ENCODE measurements at regions not wholly inside any gene's neighbourhood (a gene's known extent, or its start where the extent isn't known, plus 50 kb on each side); places are given as distances from the start of the nearest gene placed in this dataset.

DNA sequence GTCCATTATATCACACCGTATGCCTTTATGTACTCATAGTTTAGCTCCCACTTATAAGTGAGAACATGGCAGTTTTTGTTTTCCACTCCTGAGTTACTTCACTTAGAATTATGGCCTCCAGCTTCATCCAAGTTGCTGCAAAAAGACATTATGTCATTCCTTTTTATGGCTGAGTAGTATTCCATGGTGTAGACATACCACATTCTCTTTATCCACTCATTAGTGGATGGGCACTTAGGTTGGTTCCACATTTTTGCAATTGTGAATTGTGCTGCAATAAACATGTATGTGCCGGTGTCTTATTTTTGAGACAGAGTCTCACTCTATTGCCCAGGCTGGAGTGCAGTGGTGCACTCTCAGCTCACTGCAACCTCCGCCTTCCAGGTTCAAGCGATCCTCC lies 74.1 kb upstream of the IQSEC1 start:
- intact Hi-C loops (cut with micrococcal nuclease; ENCODE audit: unreplicated experiment) (no loop called here), in situ Hi-C loops (cut with MboI) (no loop called here)
- H3K27me3 ChIP-seq (replicated peaks in 1 of 2; ENCODE audit: control insufficient read depth in 2 of 2, insufficient read depth in 2 of 2, low read length in 1 of 2): no peaks in the 10 kb centered on the region
- 53% methylated on average over 4 of the region's 4 CpGs for WGBS (ENCODE audit: insufficient coverage, insufficient replicate concordance, low lambda C conversion rate, missing lambda C conversion rate)
- H3K9me3 ChIP-seq (replicated peaks; ENCODE audit: control insufficient read depth, insufficient read depth, low read length): no peaks in the 10 kb centered on the region; the same call in 2 of the 3 replicates
- TF ChIP-seq SREBF2 (IDR thresholded peaks at IDR 0.05; ENCODE audit: low read length): no peak
- no peak for TF ChIP-seq TCF12 (IDR thresholded peaks at IDR 0.05; ENCODE audit: low read depth, low read length)
- no peak for TF ChIP-seq CBFB (IDR thresholded peaks at IDR 0.05; ENCODE audit: low read depth)
- TF ChIP-seq SPI1 (IDR thresholded peaks at IDR 0.05; ENCODE audit: borderline replicate concordance, insufficient read depth, low read depth, low read length): no peak
- TF ChIP-seq SIN3A (IDR thresholded peaks at IDR 0.05; ENCODE audit: low read depth, low read length): no peak
- TF ChIP-seq, protein P1, sequence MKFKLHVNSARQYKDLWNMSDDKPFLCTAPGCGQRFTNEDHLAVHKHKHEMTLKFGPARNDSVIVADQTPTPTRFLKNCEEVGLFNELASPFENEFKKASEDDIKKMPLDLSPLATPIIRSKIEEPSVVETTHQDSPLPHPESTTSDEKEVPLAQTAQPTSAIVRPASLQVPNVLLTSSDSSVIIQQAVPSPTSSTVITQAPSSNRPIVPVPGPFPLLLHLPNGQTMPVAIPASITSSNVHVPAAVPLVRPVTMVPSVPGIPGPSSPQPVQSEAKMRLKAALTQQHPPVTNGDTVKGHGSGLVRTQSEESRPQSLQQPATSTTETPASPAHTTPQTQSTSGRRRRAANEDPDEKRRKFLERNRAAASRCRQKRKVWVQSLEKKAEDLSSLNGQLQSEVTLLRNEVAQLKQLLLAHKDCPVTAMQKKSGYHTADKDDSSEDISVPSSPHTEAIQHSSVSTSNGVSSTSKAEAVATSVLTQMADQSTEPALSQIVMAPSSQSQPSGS (IDR thresholded peaks at IDR 0.05; ENCODE audit: low read length): no peak
- TF ChIP-seq NBN (IDR thresholded peaks at IDR 0.05): no peak
- no peak for TF ChIP-seq KDM1A (IDR thresholded peaks at IDR 0.05; ENCODE audit: borderline replicate concordance)
- TF ChIP-seq EGR1 (IDR thresholded peaks at IDR 0.05; ENCODE audit: borderline replicate concordance in 1 of 2, low read depth in 2 of 2, low read length in 2 of 2): no peak
- TF ChIP-seq MEF2B (IDR thresholded peaks at IDR 0.05; ENCODE audit: partially characterized antibody, poor library complexity, severe bottlenecking): no peak
- TF ChIP-seq CHD1 (IDR thresholded peaks at IDR 0.05; ENCODE audit: low read depth, low read length): no peak
- H3K4me3 ChIP-seq: no peak overlapping the region
- ATAC-seq (no peak), DNase-seq (ENCODE audit: low read depth, low spot score) (no peak), FAIRE-seq (no peak)
- no peaks in the 10 kb centered on the region for H3K4me1 ChIP-seq (ENCODE audit: control insufficient read depth, insufficient read depth, low read length)
- ChIA-PET SMC1A (ENCODE audit: uncharacterized antibody, unreplicated experiment) (interaction anchor here (0.6 kb wide), 1 partner anchor 111 kb away, joined by 4 read pairs; no protein-coding TSS in a partner anchor), POLR2A (no interaction called here), CTCF (no interaction called here), RAD21 (ENCODE audit: unreplicated experiment) (interaction anchor here (0.9 kb wide), 1 partner anchor 305 kb away, joined by 3 read pairs; no protein-coding TSS in a partner anchor)
- H3K27ac ChIP-seq (ENCODE audit: control insufficient read depth, insufficient read depth): no peak overlapping the region
- no peaks in the 10 kb centered on the region for H4K20me1 ChIP-seq (ENCODE audit: control insufficient read depth, insufficient read depth)
- H3K9ac ChIP-seq (ENCODE audit: control insufficient read depth, insufficient read depth, low read length): no peak overlapping the region
- H3K36me3 ChIP-seq (ENCODE audit: control insufficient read depth in 2 of 2, insufficient read depth in 2 of 2, low read length in 1 of 2): no peaks in the 10 kb centered on the region
- no peaks in the 10 kb centered on the region for H3K79me2 ChIP-seq (ENCODE audit: control insufficient read depth, insufficient read depth, low read length)
- no peak overlapping the region for H3K4me2 ChIP-seq (ENCODE audit: control insufficient read depth, insufficient read depth)
- no TSS peak for BruUV-seq (replicated peaks)
- H2AFZ ChIP-seq (ENCODE audit: control insufficient read depth, low read depth, low read length): no peak overlapping the region
